HFFc6 (cell line): ENCODE measurements at regions not wholly inside any gene's neighbourhood (a gene's known extent, or its start where the extent isn't known, plus 50 kb on each side); places are given as distances from the start of the nearest gene placed in this dataset.

ENCODE experiments used
- DNase-seq: peaks from one replicate; pipeline ENCODE4 v3.0.0-alpha.2; 2018
- H3K27ac Mint-ChIP-seq: 2 replicates; pipeline ENCODE4 v1.8.0; 2020; ENCODE audit warnings: mild to moderate bottlenecking, mixed read lengths
- H3K27me3 Mint-ChIP-seq: 2 replicates; pipeline ENCODE4 v1.8.0; 2021; ENCODE audit warnings: mild to moderate bottlenecking, moderate library complexity, mixed read lengths; ENCODE audit not compliant: insufficient read depth
- H3K36me3 Mint-ChIP-seq: 2 replicates; pipeline ENCODE4 v1.8.0; 2021; ENCODE audit warnings: low read depth, mixed read lengths
- H3K4me1 Mint-ChIP-seq: 2 replicates; pipeline ENCODE4 v1.8.0; 2020; ENCODE audit warnings: low read depth, mixed read lengths
- H3K4me3 Mint-ChIP-seq: 2 replicates; pipeline ENCODE4 v1.8.0; 2020; ENCODE audit warnings: mild to moderate bottlenecking, moderate library complexity, mixed read lengths
- H3K9me3 Mint-ChIP-seq: 2 replicates; pipeline ENCODE4 v1.8.0; 2020; ENCODE audit warnings: mild to moderate bottlenecking, mixed read lengths
- CTCF ChIP-seq: fragments of 200-600 bp; sonication (generic); IDR thresholded peaks from 2 replicates; pipeline ENCODE4 v1.5.0; 2021; ENCODE audit warnings: antibody characterized with exemption, mild to moderate bottlenecking

- peaks cover 11% of the 10 kb centered on the region for H3K4me1 Mint-ChIP-seq
- TF ChIP-seq CTCF = no peak
- no peaks in the 10 kb centered on the region for H3K36me3 Mint-ChIP-seq
- H3K4me3 Mint-ChIP-seq = no peak overlapping the region
- no peak for DNase-seq
- no peaks in the 10 kb centered on the region; the same call in 1 of the 2 replicates for H3K27me3 Mint-ChIP-seq
- no peak overlapping the region for H3K27ac Mint-ChIP-seq
- no peaks in the 10 kb centered on the region for H3K9me3 Mint-ChIP-seq
Measured at GRCh38 chr2:67888351-67889005, 174.3 kb downstream of the C1D start.

GRCh38 chr2:67889056-67889455 is 173.7 kb downstream of the C1D start:
- no peak for TF ChIP-seq CTCF
- H3K27me3 Mint-ChIP-seq = no peaks in the 10 kb centered on the region; the same call in 1 of the 2 replicates
- no peak for DNase-seq
- H3K4me3 Mint-ChIP-seq = no peak overlapping the region
- peaks cover 15% of the 10 kb centered on the region for H3K4me1 Mint-ChIP-seq
- no peak overlapping the region for H3K27ac Mint-ChIP-seq
- no peaks in the 10 kb centered on the region; the same call in 1 of the 2 replicates for H3K9me3 Mint-ChIP-seq
- H3K36me3 Mint-ChIP-seq = peaks cover 4% of the 10 kb centered on the region

GRCh38 chr2:67891642-67892041 is 171.2 kb downstream of the C1D start:
- Mint-ChIP-seq H3K9me3 (no peaks in the 10 kb centered on the region; the same call in 1 of the 2 replicates), H3K4me3 (no peak overlapping the region), H3K36me3 (peaks cover 7% of the 10 kb centered on the region), H3K27me3 (no peaks in the 10 kb centered on the region; the same call in 1 of the 2 replicates), H3K4me1 (peaks cover 29% of the 10 kb centered on the region), H3K27ac (no peak overlapping the region)
- DNase-seq = no peak
- no peak for TF ChIP-seq CTCF

- Mint-ChIP-seq H3K4me3 (no peak overlapping the region), H3K27me3 (peaks cover 2% of the 10 kb centered on the region; the same call in 1 of the 2 replicates), H3K9me3 (no peaks in the 10 kb centered on the region; the same call in 1 of the 2 replicates), H3K36me3 (peaks cover 7% of the 10 kb centered on the region), H3K27ac (no peak overlapping the region), H3K4me1 (peaks cover 37% of the 10 kb centered on the region)
- DNase-seq = no peak
- TF ChIP-seq CTCF = no peak
Measured at GRCh38 chr2:67892339-67892846, 170.4 kb downstream of the C1D start.

GRCh38 chr2:67895227-67895941 is 167.4 kb downstream of the C1D start:
- Mint-ChIP-seq H3K9me3 (peaks cover under 1% of the 10 kb centered on the region), H3K27ac (no peak overlapping the region), H3K36me3 (peaks cover 10% of the 10 kb centered on the region), H3K4me1 (peaks cover 56% of the 10 kb centered on the region), H3K27me3 (peaks cover 2% of the 10 kb centered on the region; the same call in 1 of the 2 replicates), H3K4me3 (no peak overlapping the region)
- DNase-seq = no peak
- no peak for TF ChIP-seq CTCF
